OCI-LY3 (cell line): ENCODE measurements at regions not wholly inside any gene's neighbourhood (a gene's known extent, or its start where the extent isn't known, plus 50 kb on each side); places are given as distances from the start of the nearest gene placed in this dataset.

Source experiments
- EZH2phosphoT487 ChIP-seq: fragments of 200-600 bp; shearing (Covaris generic); IDR thresholded peaks from 2 replicates; pipeline ENCODE4 v1.6.1; 2018; ENCODE audit warnings: antibody characterized with exemption, mixed run types, low read depth
- TF ChIP-seq, protein P1 (sequence below): fragments of 200-600, 300-600 bp; sonication (generic); IDR thresholded peaks from 2 replicates; pipeline ENCODE4 v1.5.1; 2014; ENCODE audit warnings: antibody characterized with exemption, low read length, low read depth

DNA sequence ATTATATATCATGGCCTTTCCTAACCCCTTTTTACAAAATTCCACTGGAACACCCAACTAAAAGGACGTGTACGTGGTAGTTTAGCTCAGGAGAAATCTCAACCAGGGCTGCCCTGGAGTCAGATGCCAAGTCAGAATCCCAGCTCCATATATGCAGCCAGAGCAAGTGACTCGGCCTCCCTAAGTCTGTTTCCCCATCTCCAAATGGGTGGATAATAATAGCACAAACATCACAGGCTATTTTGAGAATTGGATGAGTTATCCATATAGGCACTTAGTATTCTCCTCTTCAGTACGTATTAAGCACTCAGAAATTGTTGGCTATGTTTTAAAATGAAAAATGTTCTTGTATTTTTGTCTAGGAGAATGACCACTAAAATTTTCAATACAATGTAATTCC, 481.5 kb downstream of the CD109 start:
- TF ChIP-seq, protein P1, sequence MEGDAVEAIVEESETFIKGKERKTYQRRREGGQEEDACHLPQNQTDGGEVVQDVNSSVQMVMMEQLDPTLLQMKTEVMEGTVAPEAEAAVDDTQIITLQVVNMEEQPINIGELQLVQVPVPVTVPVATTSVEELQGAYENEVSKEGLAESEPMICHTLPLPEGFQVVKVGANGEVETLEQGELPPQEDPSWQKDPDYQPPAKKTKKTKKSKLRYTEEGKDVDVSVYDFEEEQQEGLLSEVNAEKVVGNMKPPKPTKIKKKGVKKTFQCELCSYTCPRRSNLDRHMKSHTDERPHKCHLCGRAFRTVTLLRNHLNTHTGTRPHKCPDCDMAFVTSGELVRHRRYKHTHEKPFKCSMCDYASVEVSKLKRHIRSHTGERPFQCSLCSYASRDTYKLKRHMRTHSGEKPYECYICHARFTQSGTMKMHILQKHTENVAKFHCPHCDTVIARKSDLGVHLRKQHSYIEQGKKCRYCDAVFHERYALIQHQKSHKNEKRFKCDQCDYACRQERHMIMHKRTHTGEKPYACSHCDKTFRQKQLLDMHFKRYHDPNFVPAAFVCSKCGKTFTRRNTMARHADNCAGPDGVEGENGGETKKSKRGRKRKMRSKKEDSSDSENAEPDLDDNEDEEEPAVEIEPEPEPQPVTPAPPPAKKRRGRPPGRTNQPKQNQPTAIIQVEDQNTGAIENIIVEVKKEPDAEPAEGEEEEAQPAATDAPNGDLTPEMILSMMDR, result no peak
- TF ChIP-seq EZH2phosphoT487, result no peak
